MM.1S (cell line): ENCODE measurements at regions not wholly inside any gene's neighbourhood (a gene's known extent, or its start where the extent isn't known, plus 50 kb on each side); places are given as distances from the start of the nearest gene placed in this dataset.

Source experiments
- CTCF ChIP-seq: fragments of 300-600 bp; sonication (generic); IDR thresholded peaks from 2 replicates; pipeline ENCODE4 v1.5.1; 2016; ENCODE audit warnings: antibody characterized with exemption, low read length, mixed read lengths
- EZH2 ChIP-seq: fragments of 300-600 bp; sonication (generic); optimal IDR thresholded peaks from 2 replicates; pipeline ENCODE3; 2017; ENCODE audit warnings: low read depth, mild to moderate bottlenecking, antibody characterized with exemption, low read length, mixed read lengths
- EZH2phosphoT487 ChIP-seq: fragments of 300-600 bp; sonication (generic); IDR thresholded peaks from 2 replicates; pipeline ENCODE4 v1.6.1; 2018; ENCODE audit warnings: antibody characterized with exemption, low read length

- TF ChIP-seq CTCF (no peak), EZH2 (no peak), EZH2phosphoT487 (no peak)
Measured at GRCh38 chr12:86860776-86861175, 604.6 kb upstream of the MGAT4C start.
